ENCODE measurements at regions not wholly inside any gene's neighbourhood (a gene's known extent, or its start where the extent isn't known, plus 50 kb on each side); places are given as distances from the start of the nearest gene placed in this dataset.
"Not testable (repeated sequence)": the region's sequence is repeated elsewhere in the genome, so short reads cannot be mapped to it uniquely, and the experiment has no call there.

GRCh38 chr5:25570067-25570583, 925.3 kb upstream of the CDH10 start:
- DNase-seq (ENCODE audit: low read depth, low spot score): no peak

GRCh38 chr5:25568989-25569625, 924.3 kb upstream of the CDH10 start:
- no peak for DNase-seq (ENCODE audit: low read depth, low spot score)

- no peak for DNase-seq (ENCODE audit: low read depth, low spot score)
Measured at GRCh38 chr5:25568294-25568693, 923.5 kb upstream of the CDH10 start.

GRCh38 chr5:25567881-25568280, 923.1 kb upstream of the CDH10 start:
- no peak for DNase-seq (ENCODE audit: low read depth, low spot score)

- DNase-seq (ENCODE audit: low read depth, low spot score): no peak
Measured at GRCh38 chr5:25562656-25563055, 917.9 kb upstream of the CDH10 start.

GRCh38 chr5:25554077-25554476, 909.3 kb upstream of the CDH10 start:
- DNase-seq (ENCODE audit: low read depth, low spot score): no peak

GRCh38 chr5:25552871-25553481, 908.2 kb upstream of the CDH10 start:
- DNase-seq (ENCODE audit: low read depth, low spot score): no peak

GRCh38 chr5:25550793-25551192, 906.0 kb upstream of the CDH10 start:
- no peak for DNase-seq (ENCODE audit: low read depth, low spot score)

- DNase-seq (ENCODE audit: low read depth, low spot score): peak; percentile 57
Measured at GRCh38 chr5:25544652-25545249, 900.0 kb upstream of the CDH10 start.

GRCh38 chr5:25540628-25541027, 895.9 kb upstream of the CDH10 start:
- no peak for DNase-seq (ENCODE audit: low read depth, low spot score)

GRCh38 chr5:25539536-25539935, 894.8 kb upstream of the CDH10 start:
- DNase-seq (ENCODE audit: low read depth, low spot score): no peak

- not testable (repeated sequence) for DNase-seq (ENCODE audit: low read depth, low spot score)
Measured at GRCh38 chr5:25536461-25536860, 891.7 kb upstream of the CDH10 start.

- no peak for DNase-seq (ENCODE audit: low read depth, low spot score)
Measured at GRCh38 chr5:25516141-25516540, 871.4 kb upstream of the CDH10 start.

- no peak for DNase-seq (ENCODE audit: low read depth, low spot score)
Measured at GRCh38 chr5:25515525-25515924, 870.7 kb upstream of the CDH10 start.

GRCh38 chr5:25510692-25511091, 865.9 kb upstream of the CDH10 start:
- not testable (repeated sequence) for DNase-seq (ENCODE audit: low read depth, low spot score)

- DNase-seq (ENCODE audit: low read depth, low spot score): not testable (repeated sequence)
Measured at GRCh38 chr5:25508011-25508410, 863.2 kb upstream of the CDH10 start.

GRCh38 chr5:25500635-25501034, 855.9 kb upstream of the CDH10 start:
- DNase-seq (ENCODE audit: low read depth, low spot score): peak; percentile 28

- no peak for DNase-seq (ENCODE audit: low read depth, low spot score)
Measured at GRCh38 chr5:25489834-25490538, 845.2 kb upstream of the CDH10 start.

- DNase-seq (ENCODE audit: low read depth, low spot score): no peak
Measured at GRCh38 chr5:25488119-25488518, 843.3 kb upstream of the CDH10 start.

- no peak for DNase-seq (ENCODE audit: low read depth, low spot score)
Measured at GRCh38 chr5:25484391-25484790, 839.6 kb upstream of the CDH10 start.

GRCh38 chr5:25481463-25481862, 836.7 kb upstream of the CDH10 start:
- no peak for DNase-seq (ENCODE audit: low read depth, low spot score)

- DNase-seq (ENCODE audit: low read depth, low spot score): no peak
Measured at GRCh38 chr5:25459082-25459481, 814.3 kb upstream of the CDH10 start.

Data from iPS DF 19.7 (cell line).